GM12878 (cell line): ENCODE measurements at regions not wholly inside any gene's neighbourhood (a gene's known extent, or its start where the extent isn't known, plus 50 kb on each side); places are given as distances from the start of the nearest gene placed in this dataset.

Experiments used
- BCL11A ChIP-seq: IDR thresholded peaks from 2 replicates; pipeline ENCODE4 v1.6.1; 2011; ENCODE audit warnings: low read depth, low read length
- CTCF ChIP-seq, 3 experiments: IDR thresholded peaks in 2 of 3; conservative IDR thresholded peaks in 1 of 3; 2 replicates each; pipeline ENCODE4 v1.5.1; 2011; ENCODE audit warnings: low read depth in 3 of 3, low read length in 3 of 3, mild to moderate bottlenecking in 3 of 3, control low read depth in 2 of 3, moderate library complexity in 2 of 3, inconsistent platforms in 1 of 3, mixed read lengths in 1 of 3; ENCODE audit not compliant: control insufficient read depth in 2 of 3, insufficient read depth in 1 of 3; ENCODE audit errors: extremely low read depth in 1 of 3
- EGR1 ChIP-seq, 2 experiments: IDR thresholded peaks; 1 replicate in 1 of 2; 2 replicates in 1 of 2; pipeline ENCODE4 v1.6.1; 2011 to 2012; ENCODE audit warnings: low read depth in 2 of 2, low read length in 2 of 2, borderline replicate concordance in 1 of 2, mild to moderate bottlenecking in 1 of 2, moderate library complexity in 1 of 2
- EP300 ChIP-seq, 2 experiments: fragments of 150-350 bp in 1 of 2; IDR thresholded peaks; 2 replicates each; pipeline ENCODE4 v1.6.1; 2011 to 2012; ENCODE audit warnings: low read depth in 2 of 2, low read length in 2 of 2, borderline replicate concordance in 1 of 2, improper control_type of control experiment in 1 of 2, inconsistent platforms in 1 of 2; ENCODE audit not compliant: control insufficient read depth in 1 of 2
- FOXK2 ChIP-seq: fragments of 450-650 bp; IDR thresholded peaks from 2 replicates; pipeline ENCODE4 v1.6.1; 2017; ENCODE audit warnings: mild to moderate bottlenecking, moderate library complexity
- PAX8 ChIP-seq: fragments of 450-650 bp; IDR thresholded peaks from 2 replicates; pipeline ENCODE4 v1.6.1; 2017; ENCODE audit warnings: mild to moderate bottlenecking, moderate library complexity
- RUNX3 ChIP-seq: IDR thresholded peaks from 2 replicates; pipeline ENCODE4 v1.6.1; 2012; ENCODE audit warnings: low read length, inconsistent platforms
- ZBTB4 ChIP-seq: fragments of 450-650 bp; formaldehyde crosslinking; IDR thresholded peaks from 2 replicates; pipeline ENCODE4 v1.4.0; 2022; ENCODE audit warnings: mild to moderate bottlenecking, moderate library complexity
- TF ChIP-seq, protein P1 (sequence below): IDR thresholded peaks from 2 replicates; pipeline ENCODE4 v1.6.1; 2012; ENCODE audit warnings: low read length, inconsistent platforms

DNA sequence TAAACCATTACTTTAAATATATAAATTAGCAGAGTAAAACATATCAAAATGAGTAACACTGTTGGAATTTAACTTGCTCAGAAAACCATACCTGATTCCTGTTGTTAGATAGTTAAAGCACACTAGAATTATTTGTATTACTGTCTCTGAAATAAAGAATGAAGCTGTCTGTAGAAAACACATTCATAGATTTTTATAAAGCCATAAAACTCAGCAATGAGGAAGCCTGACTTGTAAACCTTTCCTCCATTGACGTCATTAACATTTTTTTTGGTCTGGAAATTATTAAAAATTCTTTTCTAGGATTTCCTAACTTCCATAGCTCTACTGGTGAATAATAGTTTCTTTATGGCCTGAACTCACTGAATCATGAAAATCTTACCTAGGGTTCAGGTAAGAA lies 147.6 kb downstream of the BRMS1L start (continued):
- TF ChIP-seq EP300 (IDR thresholded peaks at IDR 0.05; ENCODE audit: borderline replicate concordance in 1 of 2, control insufficient read depth in 1 of 2, low read depth in 2 of 2, low read length in 2 of 2), result no peak
- TF ChIP-seq BCL11A, result no peak
- no peak for TF ChIP-seq FOXK2
- no peak for TF ChIP-seq RUNX3
- no peak for TF ChIP-seq CTCF (IDR thresholded peaks at IDR 0.05 in 2 of 3, conservative IDR thresholded peaks at IDR 0.05 in 1 of 3; ENCODE audit: control insufficient read depth in 2 of 3, extremely low read depth in 1 of 3, insufficient read depth in 1 of 3, low read depth in 3 of 3, low read length in 3 of 3)
- no peak for TF ChIP-seq PAX8
- no peak for TF ChIP-seq ZBTB4
- TF ChIP-seq, protein P1, sequence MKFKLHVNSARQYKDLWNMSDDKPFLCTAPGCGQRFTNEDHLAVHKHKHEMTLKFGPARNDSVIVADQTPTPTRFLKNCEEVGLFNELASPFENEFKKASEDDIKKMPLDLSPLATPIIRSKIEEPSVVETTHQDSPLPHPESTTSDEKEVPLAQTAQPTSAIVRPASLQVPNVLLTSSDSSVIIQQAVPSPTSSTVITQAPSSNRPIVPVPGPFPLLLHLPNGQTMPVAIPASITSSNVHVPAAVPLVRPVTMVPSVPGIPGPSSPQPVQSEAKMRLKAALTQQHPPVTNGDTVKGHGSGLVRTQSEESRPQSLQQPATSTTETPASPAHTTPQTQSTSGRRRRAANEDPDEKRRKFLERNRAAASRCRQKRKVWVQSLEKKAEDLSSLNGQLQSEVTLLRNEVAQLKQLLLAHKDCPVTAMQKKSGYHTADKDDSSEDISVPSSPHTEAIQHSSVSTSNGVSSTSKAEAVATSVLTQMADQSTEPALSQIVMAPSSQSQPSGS, result no peak
- TF ChIP-seq EGR1 (IDR thresholded peaks at IDR 0.05; ENCODE audit: borderline replicate concordance in 1 of 2, low read depth in 2 of 2, low read length in 2 of 2), result no peak
